ENCODE measurements at regions not wholly inside any gene's neighbourhood (a gene's known extent, or its start where the extent isn't known, plus 50 kb on each side); places are given as distances from the start of the nearest gene placed in this dataset.

- no peaks in the 10 kb centered on the region for H3K36me3 ChIP-seq (ENCODE audit: insufficient read depth, low read length)
- 0 out of 2 replicates have a peak, but pooled peaks cover 5% of the 10 kb centered on the region for H3K9me3 ChIP-seq (ENCODE audit: low read length)
- no peaks in the 10 kb centered on the region for H3K79me2 ChIP-seq (ENCODE audit: insufficient read depth, low read length)
- no peak overlapping the region for H3K4me3 ChIP-seq (ENCODE audit: low read depth, low read length, poor library complexity, severe bottlenecking)
- H3K4me2 ChIP-seq (ENCODE audit: low read length): no peak overlapping the region
- H3K9me2 ChIP-seq (ENCODE audit: low read depth, low read length): peaks cover 2% of the 10 kb centered on the region; the same call in 1 of the 2 replicates
- no peak overlapping the region for H3K9ac ChIP-seq (ENCODE audit: low read length)
- no peaks in the 10 kb centered on the region for H4K20me1 ChIP-seq (ENCODE audit: insufficient read depth, low read length)
- H3K27ac ChIP-seq (ENCODE audit: low read depth, low read length, poor library complexity, severe bottlenecking): no peak overlapping the region
- no peaks in the 10 kb centered on the region for H3K27me3 ChIP-seq (ENCODE audit: insufficient read depth, low read length)
- no peaks in the 10 kb centered on the region for H3F3A ChIP-seq (ENCODE audit: insufficient read depth, low read length)
- no peak overlapping the region for H2AFZ ChIP-seq (ENCODE audit: low read length)
- TF ChIP-seq EZH2 (IDR thresholded peaks at IDR 0.05; ENCODE audit: borderline replicate concordance, low read length): no peak
- TF ChIP-seq CTCF (IDR thresholded peaks at IDR 0.05; ENCODE audit: low read length): no peak
- no peaks in the 10 kb centered on the region for H3K4me1 ChIP-seq (ENCODE audit: insufficient read depth, low read length, severe bottlenecking)
These were observed 250.3 kb upstream of the EDNRB start for GRCh38 chr13:78168981-78169380.

- no peak for TF ChIP-seq CTCF (IDR thresholded peaks at IDR 0.05; ENCODE audit: low read length)
- TF ChIP-seq EZH2 (IDR thresholded peaks at IDR 0.05; ENCODE audit: borderline replicate concordance, low read length): no peak
- Histone ChIP-seq H3K79me2 (ENCODE audit: insufficient read depth, low read length) (no peaks in the 10 kb centered on the region), H3K4me2 (ENCODE audit: low read length) (no peak overlapping the region), H2AFZ (ENCODE audit: low read length) (no peak overlapping the region), H3K4me3 (ENCODE audit: low read depth, low read length, poor library complexity, severe bottlenecking) (no peak overlapping the region), H3K36me3 (ENCODE audit: insufficient read depth, low read length) (no peaks in the 10 kb centered on the region), H3K27me3 (ENCODE audit: insufficient read depth, low read length) (no peaks in the 10 kb centered on the region), H4K20me1 (ENCODE audit: insufficient read depth, low read length) (no peaks in the 10 kb centered on the region), H3K9me3 (ENCODE audit: low read length) (no peaks in the 10 kb centered on the region), H3K9me2 (ENCODE audit: low read depth, low read length) (no peaks in the 10 kb centered on the region), H3K27ac (ENCODE audit: low read depth, low read length, poor library complexity, severe bottlenecking) (no peak overlapping the region), H3F3A (ENCODE audit: insufficient read depth, low read length) (no peaks in the 10 kb centered on the region), H3K9ac (ENCODE audit: low read length) (no peak overlapping the region), H3K4me1 (ENCODE audit: insufficient read depth, low read length, severe bottlenecking) (no peaks in the 10 kb centered on the region)
These were observed 242.6 kb upstream of the EDNRB start for GRCh38 chr13:78161266-78161665.

- TF ChIP-seq EZH2 (IDR thresholded peaks at IDR 0.05; ENCODE audit: borderline replicate concordance, low read length): no peak
- Histone ChIP-seq H3K36me3 (ENCODE audit: insufficient read depth, low read length) (no peaks in the 10 kb centered on the region), H3K9me3 (ENCODE audit: low read length) (no peaks in the 10 kb centered on the region), H3K9ac (ENCODE audit: low read length) (no peak overlapping the region), H3K4me2 (ENCODE audit: low read length) (no peak overlapping the region), H2AFZ (ENCODE audit: low read length) (no peak overlapping the region), H3K79me2 (ENCODE audit: insufficient read depth, low read length) (no peaks in the 10 kb centered on the region), H3F3A (ENCODE audit: insufficient read depth, low read length) (no peaks in the 10 kb centered on the region), H3K4me1 (ENCODE audit: insufficient read depth, low read length, severe bottlenecking) (no peaks in the 10 kb centered on the region), H3K27me3 (ENCODE audit: insufficient read depth, low read length) (no peaks in the 10 kb centered on the region), H4K20me1 (ENCODE audit: insufficient read depth, low read length) (no peaks in the 10 kb centered on the region), H3K27ac (ENCODE audit: low read depth, low read length, poor library complexity, severe bottlenecking) (no peak overlapping the region), H3K9me2 (ENCODE audit: low read depth, low read length) (no peaks in the 10 kb centered on the region), H3K4me3 (ENCODE audit: low read depth, low read length, poor library complexity, severe bottlenecking) (no peak overlapping the region)
These were observed 242.2 kb upstream of the EDNRB start for GRCh38 chr13:78160793-78161192.

GRCh38 chr13:78152415-78152814 lies 233.8 kb upstream of the EDNRB start:
- Histone ChIP-seq H3K4me3 (ENCODE audit: low read depth, low read length, poor library complexity, severe bottlenecking) (no peak overlapping the region), H3F3A (ENCODE audit: insufficient read depth, low read length) (no peaks in the 10 kb centered on the region), H4K20me1 (ENCODE audit: insufficient read depth, low read length) (no peaks in the 10 kb centered on the region), H3K9me3 (ENCODE audit: low read length) (no peaks in the 10 kb centered on the region), H3K27ac (ENCODE audit: low read depth, low read length, poor library complexity, severe bottlenecking) (no peak overlapping the region), H3K9ac (ENCODE audit: low read length) (no peak overlapping the region), H3K9me2 (ENCODE audit: low read depth, low read length) (no peaks in the 10 kb centered on the region), H3K4me1 (ENCODE audit: insufficient read depth, low read length, severe bottlenecking) (no peaks in the 10 kb centered on the region), H3K79me2 (ENCODE audit: insufficient read depth, low read length) (no peaks in the 10 kb centered on the region), H3K36me3 (ENCODE audit: insufficient read depth, low read length) (no peaks in the 10 kb centered on the region), H2AFZ (ENCODE audit: low read length) (no peak overlapping the region), H3K27me3 (ENCODE audit: insufficient read depth, low read length) (no peaks in the 10 kb centered on the region), H3K4me2 (ENCODE audit: low read length) (no peak overlapping the region)
- TF ChIP-seq EZH2 (IDR thresholded peaks at IDR 0.05; ENCODE audit: borderline replicate concordance, low read length) (no peak), CTCF (IDR thresholded peaks at IDR 0.05; ENCODE audit: low read length) (no peak)

Data from OCI-LY1 (cell line).